ENCODE measurements at regions not wholly inside any gene's neighbourhood (a gene's known extent, or its start where the extent isn't known, plus 50 kb on each side); places are given as distances from the start of the nearest gene placed in this dataset.
A peak's percentile ranks its signal among the peaks of the same experiment; 100 is the strongest.

DNA sequence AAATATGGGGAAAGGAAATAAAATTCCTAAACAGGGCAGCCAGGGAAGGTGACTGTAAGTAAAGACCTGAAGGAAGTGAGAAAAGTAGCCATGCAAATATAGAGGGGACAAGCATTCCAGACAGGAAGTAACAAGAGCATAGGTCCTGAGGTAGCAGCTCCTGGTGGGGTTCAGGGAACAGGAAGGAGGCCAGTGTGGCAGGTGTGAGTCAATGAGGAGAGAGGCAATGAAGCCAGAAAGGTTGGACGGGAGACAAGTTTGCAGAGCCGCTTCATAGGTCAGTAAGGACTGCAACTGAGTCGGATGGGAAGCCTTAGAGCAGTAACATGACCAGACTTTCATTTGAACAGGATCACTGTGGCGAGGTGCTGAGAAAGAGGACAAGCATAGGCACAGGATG lies 150.9 kb downstream of the METTL4 start:
- no peak for DNase-seq (ENCODE audit: insufficient read length, low spot score)
- FAIRE-seq = no peak

DNA sequence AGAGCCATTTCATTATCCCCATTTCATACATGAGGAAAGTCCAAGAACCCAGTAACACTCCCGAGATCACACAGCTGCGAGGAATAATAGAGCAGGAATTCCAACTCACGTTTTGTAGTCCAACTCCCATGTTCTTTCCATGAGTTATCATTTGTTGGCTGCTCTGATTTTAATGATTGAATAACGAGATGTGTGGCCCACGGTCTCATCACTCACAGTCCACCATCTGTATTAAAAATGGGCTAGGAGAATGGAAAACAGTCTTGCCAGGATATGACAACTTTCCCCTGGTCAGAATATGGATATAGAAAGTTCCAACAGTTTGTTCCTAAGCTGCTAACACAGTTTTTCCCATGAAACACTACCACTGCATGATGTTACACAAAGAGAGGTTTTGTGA lies 147.5 kb downstream of the METTL4 start:
- DNase-seq (ENCODE audit: insufficient read length, low spot score) (no peak), FAIRE-seq (no peak)

DNA sequence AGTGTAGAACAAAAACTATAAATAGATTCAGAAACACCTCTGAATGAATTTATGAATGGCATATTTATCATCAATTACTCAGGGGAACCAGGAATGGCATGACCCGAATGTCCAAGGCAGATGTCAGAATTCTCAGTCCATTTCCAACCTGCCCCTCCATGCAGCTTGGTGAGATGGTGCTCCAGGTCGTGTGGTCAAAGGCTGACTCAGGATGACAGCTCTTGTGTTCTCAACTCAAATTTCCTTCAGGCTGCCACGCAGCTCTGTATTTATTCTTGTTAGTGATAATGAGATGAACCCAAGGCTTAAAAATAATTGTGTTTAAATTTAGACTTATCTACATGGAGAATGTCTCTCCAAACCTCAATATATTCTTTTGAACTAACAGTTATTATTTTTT lies 146.9 kb downstream of the METTL4 start:
- FAIRE-seq (no peak), DNase-seq (ENCODE audit: insufficient read length, low spot score) (no peak)

- FAIRE-seq (no peak), DNase-seq (ENCODE audit: insufficient read length, low spot score) (no peak)
Measured at GRCh38 chr18:2425426-2426317, 145.6 kb downstream of the METTL4 start.

DNA sequence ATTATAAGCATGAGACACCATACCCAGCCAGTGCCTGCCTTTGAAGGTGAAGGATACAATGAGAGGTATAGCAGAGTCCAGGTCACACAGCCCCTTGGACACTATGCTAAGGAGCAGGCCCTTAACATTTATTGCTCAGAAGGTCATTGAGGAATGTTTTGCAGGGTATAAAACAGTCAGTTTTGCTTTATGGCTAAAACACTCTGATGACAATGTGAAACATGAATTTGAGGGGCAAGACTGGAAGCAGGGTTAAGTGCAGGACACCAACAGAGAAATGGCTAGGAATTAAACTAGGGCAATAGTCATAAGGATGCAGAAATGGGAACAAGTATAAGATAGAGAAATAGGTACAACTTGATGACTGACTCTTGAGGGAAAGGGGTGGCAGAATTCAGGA lies 141.1 kb downstream of the METTL4 start:
- DNase-seq (ENCODE audit: insufficient read length, low spot score) (no peak), FAIRE-seq (no peak)

GRCh38 chr18:2431806-2432205 lies 139.5 kb downstream of the METTL4 start:
- DNase-seq (ENCODE audit: insufficient read length, low spot score) (no peak), FAIRE-seq (no peak)

- DNase-seq (ENCODE audit: insufficient read length, low spot score) (no peak), FAIRE-seq (no peak)
Measured at GRCh38 chr18:2433366-2433765, 137.9 kb downstream of the METTL4 start.

- FAIRE-seq (no peak), DNase-seq (ENCODE audit: insufficient read length, low spot score) (no peak)
Measured at GRCh38 chr18:2441544-2441943, 129.8 kb downstream of the METTL4 start.

- DNase-seq (ENCODE audit: insufficient read length, low spot score) (no peak), FAIRE-seq (no peak)
Measured at GRCh38 chr18:2442006-2442405, 129.3 kb downstream of the METTL4 start.

DNA sequence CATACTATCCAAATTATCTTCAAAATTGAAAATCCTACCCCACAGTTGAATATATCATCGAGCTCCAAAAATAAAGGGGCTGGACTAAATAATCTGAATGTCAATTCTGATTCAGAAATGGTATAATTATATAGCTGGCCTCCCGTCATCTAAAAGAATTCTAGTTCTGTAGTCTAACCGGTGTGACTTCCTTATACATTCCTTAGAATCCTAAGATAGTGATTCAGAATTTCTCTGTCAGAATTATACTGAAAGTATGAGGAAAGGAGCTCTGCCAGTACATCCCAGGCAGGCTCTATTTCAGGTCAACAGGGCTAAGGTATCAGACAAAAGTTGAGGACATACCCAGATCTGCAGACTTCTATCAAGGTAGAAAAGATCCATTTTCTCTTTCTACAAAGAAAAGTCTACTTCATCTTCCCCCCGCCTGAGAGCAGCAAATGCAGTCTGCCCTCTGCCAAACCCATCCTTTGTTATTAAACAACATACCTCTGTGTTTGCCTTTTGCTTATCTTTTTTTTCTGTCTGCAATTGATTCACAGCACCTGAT lies 128.5 kb downstream of the METTL4 start:
- FAIRE-seq (no peak), DNase-seq (ENCODE audit: insufficient read length, low spot score) (peak; percentile 18)

DNA sequence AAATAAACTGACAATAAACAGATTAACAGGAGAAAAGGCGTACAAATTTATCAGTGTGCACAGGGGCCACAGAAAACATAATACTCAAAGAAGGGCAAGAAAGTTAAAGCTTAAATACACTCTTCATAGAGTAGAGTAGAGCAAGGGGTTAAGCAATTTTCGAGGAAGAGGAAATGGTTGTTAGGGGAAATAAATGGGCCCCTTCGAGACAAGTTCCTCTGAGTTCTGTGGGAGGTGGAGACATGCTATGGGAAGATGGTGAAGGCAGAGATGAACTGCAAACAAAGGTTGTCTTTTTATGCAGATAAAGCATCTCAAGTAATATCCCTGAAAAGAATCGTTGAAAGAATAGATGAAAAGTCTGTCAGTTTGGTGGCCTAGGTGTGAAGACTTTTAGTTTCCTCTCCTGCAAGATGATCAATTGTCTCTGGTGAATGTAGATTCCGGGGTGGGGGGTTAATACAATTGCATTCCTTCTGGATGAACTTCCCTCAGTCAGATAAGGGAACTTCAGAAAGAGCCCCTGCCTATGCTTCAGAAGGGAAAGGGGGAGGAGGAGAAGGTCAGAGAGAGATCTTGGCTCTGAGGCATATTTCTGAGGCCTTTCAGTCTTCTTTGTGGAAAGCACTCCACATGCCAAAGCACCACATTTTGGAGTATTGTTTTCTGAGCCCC lies 127.0 kb downstream of the METTL4 start:
- DNase-seq (ENCODE audit: insufficient read length, low spot score) (no peak), FAIRE-seq (no peak)

- DNase-seq (ENCODE audit: insufficient read length, low spot score) = no peak
- no peak for FAIRE-seq
Measured at GRCh38 chr18:2448565-2449151, 122.6 kb downstream of the METTL4 start.

DNA sequence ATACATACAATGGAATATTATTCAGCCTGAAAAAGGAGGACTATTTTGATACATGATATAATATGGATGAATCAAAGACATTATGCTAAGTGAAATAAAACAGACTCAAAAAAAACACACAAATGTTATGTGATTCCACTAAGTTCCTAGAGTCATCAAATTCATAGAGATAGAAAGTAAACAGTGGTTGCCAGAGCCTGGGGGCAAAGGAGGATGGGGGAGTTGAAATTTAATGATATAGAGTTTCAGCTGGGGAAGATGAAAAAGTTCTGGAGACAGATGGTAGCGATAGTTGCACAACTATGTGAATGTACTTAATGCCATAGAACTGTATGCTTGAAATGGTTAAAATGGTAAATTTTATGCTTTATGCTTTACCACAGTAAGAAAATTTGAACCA lies 119.7 kb downstream of the METTL4 start:
- DNase-seq (ENCODE audit: insufficient read length, low spot score) (no peak), FAIRE-seq (no peak)

- DNase-seq (ENCODE audit: insufficient read length, low spot score) = no peak
- no peak for FAIRE-seq
Measured at GRCh38 chr18:2459886-2460285, 111.4 kb downstream of the METTL4 start.

DNA sequence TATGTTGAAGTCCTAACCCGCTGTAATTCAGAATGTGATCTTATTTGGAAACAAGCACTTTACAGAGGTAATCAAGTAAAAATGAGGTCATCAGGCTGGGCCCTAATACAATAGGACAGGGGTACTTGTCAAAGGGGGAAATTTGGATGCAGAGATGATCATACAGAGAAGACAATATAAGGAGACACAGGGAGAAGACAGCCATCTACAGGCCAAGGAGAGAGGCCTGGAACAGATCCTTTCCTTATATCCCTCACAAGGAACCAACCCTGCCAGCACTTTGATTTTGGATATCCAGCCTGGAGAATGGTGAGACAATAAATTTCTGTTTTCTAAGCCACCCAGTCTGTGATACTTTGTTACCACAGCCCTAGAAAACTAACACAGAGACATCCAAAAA lies 104.3 kb downstream of the METTL4 start:
- DNase-seq (ENCODE audit: insufficient read length, low spot score) (no peak), FAIRE-seq (no peak)

DNA sequence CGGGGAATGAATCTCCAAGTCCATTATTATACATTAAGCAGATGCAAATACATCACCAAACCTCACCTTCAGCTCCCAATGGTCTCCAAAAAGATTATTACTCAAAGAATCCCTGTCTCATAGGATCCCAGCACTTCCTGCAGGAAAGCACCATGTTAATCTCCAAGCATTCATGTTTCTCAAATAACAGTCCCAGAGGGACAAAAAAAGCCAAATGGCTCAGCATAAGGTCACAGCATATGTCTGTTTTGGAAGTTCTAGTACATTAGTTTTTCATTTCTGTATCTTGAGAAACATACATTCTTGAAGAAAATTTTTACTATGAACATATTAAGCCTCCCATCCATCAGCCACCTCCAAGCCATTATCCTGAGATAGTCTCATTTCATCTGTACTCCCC lies 103.3 kb downstream of the METTL4 start:
- no peak for FAIRE-seq

GRCh38 chr18:2471523-2471922 lies 99.8 kb downstream of the METTL4 start:
- DNase-seq (ENCODE audit: insufficient read length, low spot score) = no peak
- FAIRE-seq = no peak

More for the DNA sequence above, 103.3 kb downstream of the METTL4 start:
- no peak for DNase-seq (ENCODE audit: insufficient read length, low spot score)

DNA sequence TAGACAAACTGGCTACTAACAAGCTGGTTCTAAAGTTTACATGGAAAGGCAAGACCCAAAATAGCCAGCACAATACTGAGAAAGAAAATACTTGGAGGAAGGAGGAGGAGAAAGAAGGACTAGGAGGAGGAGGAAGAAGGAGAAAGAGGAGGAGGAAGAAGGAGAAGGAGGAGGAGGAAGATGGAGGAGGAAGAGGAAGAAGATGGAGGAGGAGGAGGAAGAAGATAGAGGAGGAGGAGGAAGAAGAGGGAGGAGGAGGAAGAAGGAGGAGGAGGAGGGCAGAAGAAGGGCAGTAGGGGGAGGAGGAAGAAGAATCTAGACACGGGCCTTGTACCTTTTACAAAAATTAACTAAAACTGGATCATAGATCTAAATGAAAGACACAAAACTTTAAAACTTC lies 92.6 kb downstream of the METTL4 start:
- FAIRE-seq = no peak
- no peak for DNase-seq (ENCODE audit: insufficient read length, low spot score)

- DNase-seq (ENCODE audit: insufficient read length, low spot score) (no peak), FAIRE-seq (no peak)
Measured at GRCh38 chr18:2480536-2480935, 90.8 kb downstream of the METTL4 start.

GRCh38 chr18:2482706-2483475 lies 88.4 kb downstream of the METTL4 start:
- FAIRE-seq (no peak), DNase-seq (ENCODE audit: insufficient read length, low spot score) (no peak)

GRCh38 chr18:2485983-2486382 lies 85.3 kb downstream of the METTL4 start:
- DNase-seq (ENCODE audit: insufficient read length, low spot score) = no peak
- no peak for FAIRE-seq
